ENCODE measurements at regions not wholly inside any gene's neighbourhood (a gene's known extent, or its start where the extent isn't known, plus 50 kb on each side); places are given as distances from the start of the nearest gene placed in this dataset.

- no peak for DNase-seq
Measured at GRCh38 chr4:89416960-89417359, 109.4 kb upstream of the GPRIN3 start.

DNA sequence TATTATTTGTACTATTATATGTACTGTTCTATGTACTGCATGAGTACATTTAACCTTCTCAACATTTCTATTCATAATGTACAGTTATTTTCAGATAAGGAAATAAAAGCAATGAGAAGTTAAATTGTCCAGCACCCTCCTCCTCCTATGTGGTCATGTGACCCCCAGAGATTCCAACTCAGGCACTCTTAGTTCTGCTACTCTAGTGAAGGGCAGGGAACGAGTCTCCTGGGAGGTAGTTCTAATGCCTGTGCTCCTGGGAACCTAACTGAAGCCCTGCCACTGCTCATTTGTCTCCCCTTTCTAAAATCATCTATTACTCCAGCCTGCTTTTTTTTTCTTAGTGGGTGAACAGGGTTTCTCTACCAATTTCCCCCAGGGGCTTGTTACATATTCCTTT, 105.9 kb upstream of the GPRIN3 start:
- DNase-seq, result no peak

DNA sequence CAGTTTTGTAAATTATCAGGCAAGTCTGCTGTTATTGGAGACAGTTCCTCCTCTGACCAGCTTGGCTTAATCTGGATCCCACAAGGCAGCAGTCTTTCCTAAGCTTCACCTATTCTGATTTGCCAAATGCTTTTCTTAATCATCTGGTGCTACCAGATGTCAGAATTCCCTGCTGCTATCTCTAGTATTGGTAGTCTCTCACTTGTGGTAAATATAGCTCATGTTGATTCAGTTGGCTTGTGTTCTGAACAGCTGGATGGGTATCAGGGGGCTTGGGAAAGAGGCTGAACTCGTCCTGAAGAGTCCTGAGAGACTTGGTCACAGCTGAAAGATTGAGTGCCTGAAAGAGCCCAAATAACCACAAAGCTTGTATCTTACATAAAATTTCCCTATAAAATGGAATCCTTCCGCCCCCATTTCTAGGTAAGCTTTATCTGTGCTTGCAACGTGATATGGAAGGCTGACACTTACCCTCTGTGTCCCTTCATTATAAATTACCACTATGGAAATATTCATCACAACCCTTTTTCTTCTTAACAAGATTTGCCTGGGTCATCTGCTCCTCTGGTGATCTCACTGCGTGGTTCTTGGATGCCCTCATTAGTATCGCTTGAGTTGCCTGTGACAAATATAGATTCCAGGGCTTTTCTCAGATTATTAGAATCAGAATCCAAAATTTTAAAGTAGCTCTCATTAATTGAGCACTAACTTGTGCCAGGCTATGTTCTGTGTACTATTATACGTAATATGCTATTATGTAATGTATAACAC, 104.1 kb upstream of the GPRIN3 start:
- DNase-seq, result no peak

GRCh38 chr4:89410687-89411086, 103.1 kb upstream of the GPRIN3 start:
- peak; percentile 94 for DNase-seq

GRCh38 chr4:89404530-89404929, 96.9 kb upstream of the GPRIN3 start:
- no peak for DNase-seq

DNA sequence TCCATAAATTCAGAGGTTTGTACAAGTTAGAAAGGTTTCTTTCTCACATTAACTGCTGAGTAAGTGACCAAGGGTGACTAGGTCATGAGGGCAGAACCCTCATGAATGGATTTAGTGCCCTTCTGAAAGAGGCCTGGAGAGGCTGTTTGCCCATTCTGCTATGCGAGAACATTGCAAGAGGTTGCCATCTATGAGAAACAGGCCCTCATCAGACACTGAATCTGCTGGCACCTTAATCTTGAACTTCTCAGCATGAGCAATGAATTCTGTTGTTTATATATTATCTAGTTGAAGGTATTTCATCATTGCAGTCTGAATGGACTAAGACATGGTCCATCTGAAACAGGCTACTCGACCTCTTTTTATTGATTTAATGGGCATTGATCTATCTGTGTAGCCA, 96.2 kb upstream of the GPRIN3 start:
- no peak for DNase-seq

DNA sequence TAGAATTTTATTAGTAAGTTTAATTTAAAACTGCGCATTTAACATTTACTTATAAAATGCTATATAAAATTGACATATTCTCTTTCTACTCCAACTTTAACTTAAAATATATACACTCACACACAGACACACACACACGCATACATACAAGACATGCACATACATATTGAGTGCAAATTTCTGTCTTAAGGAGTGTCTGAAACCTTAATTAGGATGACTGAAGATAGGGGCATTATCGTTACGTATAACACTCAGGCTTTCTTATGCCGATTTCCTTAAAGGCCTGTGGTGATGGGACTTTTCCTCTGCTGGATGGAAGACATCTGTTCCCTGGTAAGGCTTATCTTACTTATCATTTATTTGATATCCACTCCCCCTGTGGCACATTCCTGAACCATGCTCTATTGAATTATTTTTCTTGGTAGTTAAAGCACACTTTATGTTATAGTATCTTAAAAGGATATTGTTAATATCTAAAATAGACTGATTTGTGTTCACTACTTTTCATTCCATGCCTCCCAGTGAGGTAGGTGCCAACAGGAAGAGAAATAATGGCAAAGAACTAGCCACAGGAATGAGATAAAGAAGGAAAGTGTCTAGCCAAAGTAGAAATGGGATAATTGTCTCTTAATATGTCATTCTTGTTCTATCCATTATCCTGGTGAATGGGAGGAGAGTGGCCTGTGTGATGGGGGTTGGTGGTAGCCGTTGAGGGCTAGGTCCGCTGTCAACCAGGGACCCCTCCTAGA, 92.9 kb upstream of the GPRIN3 start:
- no peak for DNase-seq

DNA sequence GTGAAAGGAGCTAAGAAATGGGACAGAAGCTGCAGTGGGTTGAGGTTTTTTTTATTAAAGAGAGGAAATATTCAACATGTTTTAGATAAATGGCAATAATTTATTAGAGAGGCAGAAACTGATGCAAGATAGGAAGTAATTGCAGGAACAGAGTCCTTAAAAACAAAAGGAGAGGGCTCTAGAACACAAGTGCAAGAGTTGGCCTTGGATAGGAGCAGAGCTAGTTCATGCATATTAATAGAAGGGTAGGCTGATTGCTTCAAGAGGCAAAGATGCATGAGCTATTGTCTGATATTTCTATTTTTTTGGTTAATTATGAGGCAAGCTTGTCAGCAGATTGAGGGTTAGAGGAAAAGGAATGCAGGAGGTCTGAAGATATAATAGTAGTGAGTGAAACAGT, 91.0 kb upstream of the GPRIN3 start:
- no peak for DNase-seq

GRCh38 chr4:89398146-89398545, 90.5 kb upstream of the GPRIN3 start:
- no peak for DNase-seq

DNA sequence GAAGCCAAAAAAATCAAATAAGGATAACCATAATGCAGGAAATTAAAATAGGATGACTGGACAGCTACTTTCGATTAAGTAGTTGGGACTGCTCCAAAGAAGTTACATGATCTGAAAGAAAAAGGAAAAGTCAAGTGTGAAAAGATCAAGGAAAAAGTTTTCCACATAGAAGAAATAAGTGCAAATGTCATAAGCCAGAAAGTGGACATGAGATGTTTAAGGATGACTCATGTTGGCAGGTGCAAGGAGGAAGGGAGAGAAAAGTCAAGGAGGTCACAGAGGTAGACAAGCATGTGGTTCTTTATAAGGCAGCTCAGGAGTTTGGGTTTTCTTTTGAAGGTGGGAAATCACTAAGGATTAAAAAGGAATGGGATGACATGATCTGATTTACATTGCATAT, 89.8 kb upstream of the GPRIN3 start:
- DNase-seq, result no peak

- DNase-seq, result no peak
Measured at GRCh38 chr4:89382439-89382838, 74.8 kb upstream of the GPRIN3 start.

DNA sequence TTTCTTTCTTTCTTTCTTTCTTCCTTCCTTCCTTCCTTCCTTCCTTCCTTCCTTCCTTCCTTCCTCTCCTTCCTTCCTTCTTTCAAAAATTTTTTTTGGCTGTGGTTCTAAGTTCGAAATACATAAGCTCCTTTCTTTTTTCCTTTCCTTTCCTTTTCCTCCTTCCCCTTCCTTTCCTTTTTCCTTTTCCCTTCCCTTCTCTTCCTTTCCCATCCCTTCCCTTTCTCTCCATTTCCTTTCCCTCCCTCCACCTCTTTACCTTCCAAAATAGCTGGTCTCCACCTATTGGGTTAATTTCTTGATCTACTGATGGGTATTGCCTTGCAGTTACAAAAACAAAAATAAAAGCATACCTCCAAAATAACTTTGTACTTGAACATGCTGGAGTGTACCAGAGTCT, 73.4 kb upstream of the GPRIN3 start:
- no peak for DNase-seq

- DNase-seq, result no peak
Measured at GRCh38 chr4:89379511-89380044, 72.0 kb upstream of the GPRIN3 start.

- DNase-seq, result no peak
Measured at GRCh38 chr4:89373394-89373793, 65.8 kb upstream of the GPRIN3 start.

- DNase-seq, result no peak
Measured at GRCh38 chr4:89371614-89372013, 64.0 kb upstream of the GPRIN3 start.

DNA sequence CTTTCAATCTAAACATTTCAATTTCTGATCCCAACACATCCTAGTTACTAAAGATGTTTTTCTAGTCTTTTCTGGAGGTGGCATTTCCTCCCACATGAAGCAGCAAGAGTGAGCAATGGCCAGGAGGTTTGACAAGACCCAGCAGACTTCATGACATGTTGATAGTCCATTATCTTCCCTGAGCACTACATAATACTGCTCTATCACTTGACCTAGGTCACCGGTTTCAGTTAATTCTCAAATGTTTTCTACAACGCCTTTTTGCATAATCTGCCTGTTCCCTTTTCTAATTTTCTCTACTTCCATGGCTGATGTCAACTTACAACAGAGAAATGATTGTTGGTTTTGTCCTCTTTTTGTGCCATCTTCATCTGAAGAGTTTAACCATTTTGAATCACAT, 62.0 kb upstream of the GPRIN3 start:
- no peak for DNase-seq

DNA sequence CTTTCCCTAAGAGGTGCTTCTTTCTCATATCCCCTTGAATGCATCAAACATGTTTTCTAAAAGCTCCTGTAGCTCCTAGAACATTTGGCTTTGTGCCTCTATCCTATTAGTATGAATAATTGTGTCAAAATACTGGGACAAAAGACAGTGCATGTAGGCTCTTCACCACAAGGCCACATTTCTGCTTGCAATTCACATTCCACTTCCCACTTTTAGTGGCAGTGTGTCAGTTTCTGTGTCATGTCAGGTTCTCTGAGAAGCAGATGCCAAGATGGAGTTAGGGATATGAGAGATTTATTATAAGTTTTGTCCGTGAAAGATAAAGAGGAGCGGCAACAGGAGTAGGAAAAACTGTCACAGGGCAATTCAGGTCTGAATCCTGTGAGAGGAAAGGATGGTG, 61.3 kb upstream of the GPRIN3 start:
- no peak for DNase-seq

GRCh38 chr4:89365776-89366175, 58.2 kb upstream of the GPRIN3 start:
- DNase-seq, result no peak

DNA sequence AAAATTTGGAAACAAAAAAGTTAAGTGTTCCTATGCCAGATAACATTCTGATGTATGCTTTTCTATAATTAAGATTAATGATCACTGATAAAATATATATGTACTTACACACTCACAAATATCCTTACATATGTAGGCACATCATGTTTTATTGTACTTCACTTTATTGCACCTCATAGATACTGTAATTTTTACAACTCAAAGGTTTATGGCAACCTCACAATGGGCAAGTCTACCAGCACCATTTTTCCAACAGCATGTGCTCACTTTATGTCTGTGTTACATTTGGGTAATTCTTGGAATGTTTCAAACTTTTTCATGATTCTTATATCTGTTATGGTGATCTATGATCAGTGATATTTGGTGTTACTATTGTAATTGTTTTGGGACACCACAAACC, 57.8 kb upstream of the GPRIN3 start:
- no peak for DNase-seq

- DNase-seq, result no peak
Measured at GRCh38 chr4:89364541-89364940, 56.9 kb upstream of the GPRIN3 start.

DNA sequence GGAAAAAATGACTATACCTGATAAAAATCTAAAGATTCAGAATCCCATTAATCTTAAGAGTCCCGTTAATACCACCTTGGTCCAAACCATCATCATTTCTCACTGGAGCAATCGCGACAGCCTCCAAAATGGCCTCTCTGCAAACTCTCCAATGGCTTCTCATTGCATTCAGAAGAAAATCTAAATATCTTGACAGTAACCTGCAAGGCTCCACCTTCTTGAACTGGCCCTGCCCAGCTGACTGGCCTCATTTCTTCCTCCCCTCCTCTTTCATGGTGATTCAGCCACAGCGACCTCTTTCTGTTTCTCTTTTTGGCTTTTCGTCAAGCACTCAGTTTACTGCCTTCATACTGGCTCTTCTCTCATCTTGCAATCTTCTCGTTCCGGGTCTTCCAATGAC, 56.2 kb upstream of the GPRIN3 start:
- DNase-seq, result no peak

GRCh38 chr4:89358935-89359638, 51.5 kb upstream of the GPRIN3 start:
- DNase-seq, result no peak

- DNase-seq, result no peak
Measured at GRCh38 chr4:89357787-89358186, 50.2 kb upstream of the GPRIN3 start.
